ENCODE measurements at regions not wholly inside any gene's neighbourhood (a gene's known extent, or its start where the extent isn't known, plus 50 kb on each side); places are given as distances from the start of the nearest gene placed in this dataset.

DNA sequence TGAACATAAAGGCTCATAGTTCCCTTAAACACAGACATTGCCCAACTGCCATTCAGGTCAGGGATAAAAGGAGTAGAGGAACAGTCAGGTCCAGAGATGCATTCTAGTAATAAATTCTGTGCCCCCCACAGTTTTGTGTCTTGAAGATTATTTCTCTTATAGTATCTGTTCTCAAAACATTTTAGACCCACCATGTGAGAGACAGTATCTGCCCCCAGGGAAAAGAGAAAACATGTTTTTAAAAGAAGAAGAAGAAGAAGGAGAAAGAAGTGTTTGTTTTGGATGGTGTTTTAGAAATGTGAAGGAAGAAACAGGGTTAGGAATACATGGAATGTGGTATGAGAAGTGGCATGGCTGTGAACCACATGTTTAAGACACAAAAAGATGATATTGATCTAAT, 629.6 kb upstream of the EPHA7 start:
- DNase-seq, result no peak

DNA sequence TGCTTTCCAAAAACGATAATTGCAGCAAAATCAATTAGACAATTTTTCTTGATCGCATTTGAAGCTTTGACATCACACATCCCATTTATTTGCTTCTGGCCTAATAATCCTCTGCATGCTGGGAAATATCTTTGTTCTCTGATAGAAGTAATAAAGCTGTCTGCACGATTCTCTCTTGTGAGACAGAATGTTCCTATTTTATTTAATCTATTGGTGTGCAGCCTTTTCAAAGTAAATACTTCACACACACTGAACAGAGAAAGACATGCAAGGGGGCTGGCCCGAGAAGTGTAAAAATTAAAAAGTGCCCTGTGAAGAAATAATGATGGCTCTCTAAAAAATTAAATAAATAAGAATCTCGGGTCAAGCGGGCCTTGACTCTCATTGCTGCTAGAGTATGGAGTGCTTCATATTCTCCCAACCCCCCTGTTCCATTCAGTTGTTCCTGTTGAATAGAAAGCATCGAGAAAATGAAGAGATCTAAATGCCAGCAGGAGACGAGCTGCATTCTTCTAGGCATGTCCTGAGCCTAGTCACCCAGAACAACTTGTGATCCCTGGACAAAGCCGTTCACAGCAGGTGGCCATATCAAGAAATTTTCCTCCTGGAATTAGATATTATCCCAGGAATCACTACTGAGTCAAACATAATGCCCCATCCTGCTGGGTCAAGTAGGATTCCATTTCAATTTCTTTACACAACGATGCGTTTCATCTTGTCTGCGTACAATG, 625.9 kb upstream of the EPHA7 start:
- no peak for DNase-seq

DNA sequence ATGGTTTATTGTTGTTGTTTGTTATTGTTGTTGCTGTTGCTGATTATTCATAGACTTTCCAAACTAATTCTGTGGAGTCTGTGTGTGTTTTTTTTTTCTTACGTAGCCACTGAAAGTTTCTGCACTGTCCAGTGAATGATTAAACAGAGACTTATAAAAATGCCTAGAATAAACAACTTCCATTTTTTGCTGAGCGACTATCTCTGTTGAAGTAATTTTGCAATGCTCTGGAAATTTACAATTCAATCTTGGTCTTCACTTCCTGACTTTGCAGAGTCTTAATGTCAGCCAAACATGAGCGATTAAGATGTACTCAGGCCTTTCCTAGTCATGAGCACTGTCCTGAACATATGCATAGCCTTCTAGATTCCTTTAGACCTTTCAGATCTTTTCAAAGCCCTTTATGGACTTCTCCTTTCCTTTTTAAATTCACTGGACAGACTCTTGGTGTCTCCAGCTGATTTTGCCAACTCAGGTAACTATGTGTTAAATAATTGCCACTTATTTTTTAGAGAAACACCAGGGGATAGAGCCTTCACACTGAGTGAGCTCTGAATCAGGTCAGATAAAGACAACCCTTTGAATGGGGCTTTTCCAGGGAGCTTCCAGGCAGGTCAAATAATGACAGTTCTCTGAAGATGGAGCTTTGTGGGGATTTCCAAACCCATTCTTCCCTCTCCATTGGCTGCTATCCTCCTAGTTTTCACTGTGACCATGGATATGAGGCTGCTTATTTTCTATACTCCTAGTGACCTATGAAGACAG, 622.8 kb upstream of the EPHA7 start:
- DNase-seq, result no peak

DNA sequence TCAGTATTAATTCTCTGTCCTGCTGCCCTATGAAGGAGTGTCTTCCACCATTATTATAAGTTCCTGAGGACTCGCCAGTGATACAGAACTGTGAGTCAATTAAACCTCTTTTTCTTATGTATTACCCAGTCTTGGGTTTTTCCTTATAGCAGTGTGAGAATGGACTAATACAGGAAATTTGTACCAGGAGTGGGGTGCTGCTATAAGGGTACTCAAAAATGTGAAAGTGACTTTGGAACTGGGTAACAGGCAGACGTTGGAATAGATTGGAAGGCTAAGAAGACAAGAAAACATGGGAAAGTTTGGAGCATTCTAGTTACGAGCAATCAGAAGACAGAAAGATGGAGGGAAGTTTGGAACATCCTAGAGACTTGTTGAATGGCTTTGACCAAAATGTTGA, 616.7 kb upstream of the EPHA7 start:
- no peak for DNase-seq

DNA sequence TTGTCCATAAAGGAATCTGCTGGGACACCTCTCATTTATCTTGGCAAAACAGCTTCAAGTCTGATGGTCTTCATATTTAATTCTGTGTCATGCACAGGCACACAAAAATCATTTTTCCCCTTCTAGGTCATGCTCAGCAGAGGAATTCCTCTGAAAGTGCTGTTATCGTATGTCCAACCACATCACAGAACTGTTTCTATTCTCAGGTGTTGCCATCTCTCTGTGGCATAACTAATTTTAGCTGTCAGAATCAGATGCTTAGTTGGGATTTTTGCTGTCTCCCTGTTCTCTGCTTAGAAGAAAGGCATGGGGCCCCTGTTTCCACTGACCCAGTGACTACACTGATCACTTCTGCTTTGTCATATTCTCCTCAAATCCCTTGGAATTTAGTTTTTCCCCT, 608.0 kb upstream of the EPHA7 start:
- DNase-seq, result no peak

- no peak for DNase-seq
These were observed 607.2 kb upstream of the EPHA7 start for GRCh38 chr6:94026575-94026974.

DNA sequence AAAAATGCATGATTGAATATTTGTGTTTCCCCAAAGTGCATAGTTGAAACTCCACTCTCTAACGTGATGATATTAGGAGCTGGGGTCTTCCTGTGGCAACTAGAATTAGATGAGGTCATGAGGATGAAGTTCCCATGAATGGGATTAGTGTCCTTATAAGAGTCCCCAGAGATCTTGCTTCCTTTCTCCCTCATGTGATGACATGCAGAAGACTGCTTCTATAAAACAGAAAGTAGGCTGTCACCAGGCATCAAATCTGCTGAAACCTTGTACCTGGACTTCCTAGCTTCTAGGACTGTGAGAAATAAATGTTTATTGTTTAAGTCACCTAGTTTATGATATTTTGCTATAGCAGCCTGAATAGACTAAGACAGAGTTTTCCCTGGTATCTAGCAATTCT, 586.5 kb upstream of the EPHA7 start:
- DNase-seq, result no peak

GRCh38 chr6:93992976-93993375, 573.6 kb upstream of the EPHA7 start:
- DNase-seq, result no peak

DNA sequence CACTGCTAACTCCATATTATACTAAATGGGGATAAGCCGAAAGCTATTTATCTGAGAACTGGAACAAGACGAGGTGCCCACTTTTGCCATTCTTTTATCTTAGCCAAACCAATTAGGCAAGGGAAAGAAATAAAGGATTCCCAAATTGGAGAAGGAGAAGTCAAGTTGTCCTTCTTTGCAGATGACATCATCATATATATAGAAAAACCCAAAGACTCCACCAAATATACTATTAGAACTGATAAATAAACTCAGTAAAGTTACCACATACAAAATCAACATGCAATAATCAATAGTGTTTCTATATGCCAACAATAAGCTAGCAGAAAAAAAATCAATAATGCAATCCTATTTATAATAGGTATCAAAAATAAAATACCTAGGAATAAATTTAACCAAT, 570.3 kb upstream of the EPHA7 start:
- no peak for DNase-seq

DNA sequence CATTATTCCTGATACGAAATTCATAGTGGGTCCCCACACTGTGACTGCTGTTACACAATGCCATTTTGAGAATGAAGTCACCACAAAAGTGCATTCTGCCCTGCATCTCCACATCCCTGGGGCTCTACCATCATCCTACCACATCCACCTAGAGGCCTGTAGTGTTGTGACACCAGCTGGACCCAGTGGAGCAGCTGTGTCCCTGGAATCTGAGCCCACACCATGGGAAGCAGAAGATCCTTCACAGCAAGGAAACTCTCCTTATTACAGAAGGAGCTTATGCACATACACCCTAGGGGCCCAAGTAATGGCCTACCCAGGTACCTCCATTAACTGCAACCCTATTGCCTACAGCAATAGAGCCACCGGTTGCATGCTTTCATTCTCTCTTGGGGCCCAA, 566.6 kb upstream of the EPHA7 start:
- no peak for DNase-seq

- DNase-seq, result no peak
These were observed 555.8 kb upstream of the EPHA7 start for GRCh38 chr6:93975159-93975558.

- DNase-seq, result no peak
These were observed 555.0 kb upstream of the EPHA7 start for GRCh38 chr6:93974332-93974731.

- DNase-seq, result no peak
These were observed 553.4 kb upstream of the EPHA7 start for GRCh38 chr6:93972791-93973190.

DNA sequence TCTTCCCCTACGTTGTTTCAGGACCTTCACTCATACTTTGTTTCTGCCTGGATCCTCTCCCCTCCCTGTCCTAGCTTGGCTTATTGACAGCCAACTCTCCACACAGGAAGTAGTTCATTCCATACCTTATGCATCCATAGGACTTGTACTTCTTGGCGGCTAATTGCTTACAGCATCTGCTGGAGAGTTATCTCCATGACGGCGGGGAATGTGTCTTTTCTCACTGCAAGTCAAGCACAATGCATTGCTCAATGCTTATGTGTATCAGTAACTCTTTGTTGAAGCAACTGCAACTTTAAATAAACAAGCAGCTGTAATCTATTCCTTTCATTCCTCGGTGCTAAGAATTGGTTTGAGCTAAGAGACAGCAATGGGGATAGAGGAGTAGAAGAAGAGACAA, 551.3 kb upstream of the EPHA7 start:
- no peak for DNase-seq

- DNase-seq, result no peak
These were observed 548.8 kb upstream of the EPHA7 start for GRCh38 chr6:93968126-93968525.

DNA sequence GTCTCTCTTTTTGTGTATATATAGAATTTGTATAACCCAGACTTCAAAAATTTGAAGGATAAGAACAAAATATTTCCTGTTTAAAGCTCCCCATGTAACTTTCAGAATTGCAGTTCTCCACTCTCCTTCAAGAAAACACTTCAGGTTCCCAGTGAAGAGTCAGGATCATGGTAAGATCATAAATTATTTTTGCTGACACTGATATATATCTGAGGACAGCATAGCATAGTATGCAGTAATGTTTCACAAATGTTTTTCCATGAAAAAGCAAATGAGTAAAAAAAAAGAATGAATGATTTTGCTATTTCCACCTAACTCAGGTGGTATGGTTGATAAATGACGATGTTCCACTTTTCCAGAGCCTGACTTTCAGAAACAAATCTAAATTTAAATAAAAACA, 545.6 kb upstream of the EPHA7 start:
- DNase-seq, result no peak

DNA sequence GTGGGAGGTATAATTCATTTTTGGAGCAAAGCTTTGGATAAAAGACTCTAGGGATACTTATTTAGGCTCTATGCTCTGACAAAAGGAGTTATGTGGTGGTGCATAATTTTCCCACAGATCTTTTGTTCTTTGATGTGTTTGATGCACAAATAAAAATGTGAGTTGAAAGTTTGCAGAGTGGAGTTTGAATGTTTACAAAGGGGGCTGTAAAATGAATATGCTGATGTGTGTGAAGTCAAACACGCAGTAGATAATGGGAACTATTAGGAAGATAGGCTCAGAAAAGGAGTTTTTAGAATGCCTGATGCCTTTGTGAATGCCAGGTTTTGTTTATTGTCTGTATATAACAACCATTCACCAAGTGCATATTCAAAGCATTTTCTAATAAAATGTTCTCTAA, 545.0 kb upstream of the EPHA7 start:
- no peak for DNase-seq

- no peak for DNase-seq
These were observed 543.2 kb upstream of the EPHA7 start for GRCh38 chr6:93962566-93962965.

DNA sequence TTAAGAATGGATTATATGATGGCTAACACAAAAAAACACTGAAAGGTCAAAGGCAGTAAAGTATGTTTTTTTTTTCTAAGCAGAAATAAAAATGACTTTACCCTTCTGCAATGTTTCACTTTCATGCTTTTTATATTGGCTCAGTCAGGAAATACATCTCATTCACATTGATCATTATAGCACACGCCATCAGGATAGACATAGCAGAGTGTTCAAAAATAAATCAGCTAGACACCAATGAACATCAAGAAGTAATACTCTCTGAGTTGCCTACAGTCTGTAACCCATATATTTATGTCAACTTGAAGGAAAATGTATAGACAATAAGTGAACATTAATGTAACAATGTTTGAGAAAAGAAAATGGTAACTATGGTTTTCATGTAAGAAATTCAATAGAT, 535.2 kb upstream of the EPHA7 start:
- DNase-seq, result no peak

GRCh38 chr6:93943661-93944060, 524.3 kb upstream of the EPHA7 start:
- no peak for DNase-seq

GRCh38 chr6:93940381-93940780, 521.0 kb upstream of the EPHA7 start:
- no peak for DNase-seq

GRCh38 chr6:93932175-93932574, 512.8 kb upstream of the EPHA7 start:
- DNase-seq, result no peak

DNA sequence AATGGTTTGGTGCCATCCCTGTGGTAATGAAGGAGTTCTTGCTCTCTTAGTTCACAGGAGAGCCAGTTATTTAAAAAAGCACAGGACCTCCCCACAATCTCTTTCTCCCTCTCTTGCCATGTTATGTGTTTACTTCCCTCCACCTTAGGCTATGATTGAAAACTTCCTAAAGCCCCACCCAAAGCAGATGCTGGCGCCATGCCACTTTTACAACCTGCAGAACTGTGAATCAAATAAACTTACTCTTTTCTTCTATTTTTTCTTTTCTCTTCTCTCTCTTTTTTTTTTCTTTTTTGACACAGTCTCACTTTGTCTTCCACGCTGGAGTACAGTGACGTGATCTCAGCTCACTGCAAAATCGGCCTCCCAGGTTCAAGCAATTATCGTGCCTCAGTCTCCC, 508.4 kb upstream of the EPHA7 start:
- no peak for DNase-seq

- no peak for DNase-seq
These were observed 500.0 kb upstream of the EPHA7 start for GRCh38 chr6:93919365-93919764.

DNA sequence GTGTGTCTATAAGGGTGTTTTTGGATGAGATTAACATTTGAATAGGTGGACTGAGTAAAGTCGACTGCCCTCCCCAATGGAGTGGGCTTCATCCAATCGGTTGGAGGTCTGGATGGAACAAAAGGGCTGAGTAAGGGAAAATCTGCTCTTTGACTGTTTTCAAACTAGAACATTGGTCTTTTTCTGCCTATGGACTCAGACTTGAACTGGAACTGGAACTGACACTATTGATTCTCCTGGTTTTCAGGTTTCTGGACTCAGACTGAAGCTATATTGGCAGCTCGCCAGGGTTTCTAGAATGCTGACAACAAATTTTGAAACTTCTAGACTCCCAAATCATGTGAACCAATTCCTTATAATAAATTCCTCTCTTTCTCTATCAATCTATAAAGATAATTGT, 498.9 kb upstream of the EPHA7 start:
- DNase-seq, result no peak

All from cerebellar nuclear complex (tissue), 1 donor.